Kidney (tissue), 13 donors: ENCODE measurements at regions not wholly inside any gene's neighbourhood (a gene's known extent, or its start where the extent isn't known, plus 50 kb on each side); places are given as distances from the start of the nearest gene placed in this dataset.
"Not testable (repeated sequence)": the region's sequence is repeated elsewhere in the genome, so short reads cannot be mapped to it uniquely, and the experiment has no call there.

ENCODE experiments used
- DNase-seq, 5 donors: peaks; one replicate each; pipeline ENCODE4 v3.0.0-alpha.2; 2013 to 2020
- FAIRE-seq: peaks from 2 replicates; lab custom pipeline; 2012; peaks lifted over from hg19 to GRCh38; lab: Jason Lieb, UNC
- H3K27ac ChIP-seq, 2 donors: one replicate each; pipeline ENCODE4 v1.7.0; 2013; ENCODE audit warnings: low read depth in 2 of 2, low read length in 2 of 2, inconsistent platforms in 1 of 2
- H3K27me3 ChIP-seq: one replicate; pipeline ENCODE4 v1.7.1; 2013; ENCODE audit warnings: low read length, inconsistent platforms; ENCODE audit not compliant: control insufficient read depth, insufficient read depth
- H3K36me3 ChIP-seq, 3 donors: one replicate each; pipeline versions ENCODE4 v1.7.0 to v1.7.1; 2013; ENCODE audit warnings: low read length in 3 of 3, control low read depth in 1 of 3, inconsistent platforms in 1 of 3; ENCODE audit not compliant: insufficient read depth in 3 of 3, control insufficient read depth in 2 of 3
- H3K4me1 ChIP-seq, 3 donors: one replicate each; pipeline versions ENCODE4 v1.7.0 to v1.7.1; 2013; ENCODE audit warnings: low read length in 3 of 3, inconsistent platforms in 1 of 3, low read depth in 1 of 3; ENCODE audit not compliant: control insufficient read depth in 2 of 3, insufficient read depth in 2 of 3
- H3K4me3 ChIP-seq, 3 donors: one replicate each; pipeline versions ENCODE4 v1.7.0 to v1.8.1; 2013; ENCODE audit warnings: low read length in 3 of 3, control low read depth in 1 of 3, inconsistent platforms in 1 of 3
- H3K9ac ChIP-seq, 3 donors: one replicate each; pipeline versions ENCODE4 v1.7.0 to v1.7.1; 2013; ENCODE audit warnings: low read length in 3 of 3, control low read depth in 1 of 3, inconsistent platforms in 1 of 3
- H3K9me3 ChIP-seq, 3 donors: one replicate each; pipeline versions ENCODE4 v1.7.0 to v1.7.1; 2013; ENCODE audit warnings: low read length in 3 of 3, control low read depth in 1 of 3, inconsistent platforms in 1 of 3; ENCODE audit not compliant: control insufficient read depth in 2 of 3, insufficient read depth in 1 of 3
- CTCF ChIP-seq: IDR thresholded peaks from 3 replicates; pipeline ENCODE4 v1.5.1; 2012; ENCODE audit warnings: mild to moderate bottlenecking, moderate library complexity, borderline replicate concordance; ENCODE audit not compliant: insufficient read depth; ENCODE audit errors: extremely low read depth
- intact Hi-C: fragments of 100-400 bp; cut with DNase I; formaldehyde crosslinking; loops from one replicate; pipeline ENCODE4 v1.11.1; 2022
- donor health status: control.
- donor health status: control.
- donor health status: control.
- donor health status: control.
- donor health status: control.
- donor health status: DM: yes; HTN: yes; CAD: no.
- donor health status: Normal renal cell carcinoma (clear cell type).

GRCh38 chr14:90464481-90464880 lies 67.7 kb downstream of the CALM1 start:
- H3K27ac ChIP-seq, result no peak overlapping the region
- H3K4me1 ChIP-seq, result peaks cover 0 to 8% (median 0%) of the 10 kb centered on the region in 3 donors
- no peaks in the 10 kb centered on the region for H3K9me3 ChIP-seq
- DNase-seq, result no peak
- no peak for FAIRE-seq
- intact Hi-C loops, result no loop called here
- H3K9ac ChIP-seq, result no peak overlapping the region
- TF ChIP-seq CTCF, result no peak
- no peaks in the 10 kb centered on the region for H3K36me3 ChIP-seq
- H3K27me3 ChIP-seq, result no peaks in the 10 kb centered on the region
- H3K4me3 ChIP-seq, result no peak overlapping the region

DNA sequence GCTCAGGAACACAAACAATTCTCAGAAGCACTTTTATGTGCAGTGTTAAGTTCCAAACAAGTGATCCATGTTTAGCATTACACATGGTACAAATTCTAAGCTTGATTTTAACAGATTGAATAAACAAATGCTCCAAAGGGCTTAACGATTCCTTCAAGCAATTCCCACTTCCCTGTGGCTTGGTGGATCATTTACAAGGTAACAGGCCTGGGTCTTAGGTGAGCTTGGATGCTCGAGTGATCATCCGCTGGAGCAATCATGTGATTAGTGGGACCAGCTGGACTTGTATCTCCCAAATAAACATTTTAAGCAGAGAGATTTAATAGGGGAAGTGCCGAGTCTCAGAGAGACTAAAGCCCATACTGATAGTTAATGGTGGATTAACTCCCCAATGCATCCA lies 70.7 kb downstream of the CALM1 start:
- Histone ChIP-seq H3K4me1 (peaks cover 0 to 8% (median 0%) of the 10 kb centered on the region in 3 donors), H3K9ac (no peak overlapping the region)
- peak in 4 of 5 donors; percentile 41 to 80 (median 51) for DNase-seq

DNA sequence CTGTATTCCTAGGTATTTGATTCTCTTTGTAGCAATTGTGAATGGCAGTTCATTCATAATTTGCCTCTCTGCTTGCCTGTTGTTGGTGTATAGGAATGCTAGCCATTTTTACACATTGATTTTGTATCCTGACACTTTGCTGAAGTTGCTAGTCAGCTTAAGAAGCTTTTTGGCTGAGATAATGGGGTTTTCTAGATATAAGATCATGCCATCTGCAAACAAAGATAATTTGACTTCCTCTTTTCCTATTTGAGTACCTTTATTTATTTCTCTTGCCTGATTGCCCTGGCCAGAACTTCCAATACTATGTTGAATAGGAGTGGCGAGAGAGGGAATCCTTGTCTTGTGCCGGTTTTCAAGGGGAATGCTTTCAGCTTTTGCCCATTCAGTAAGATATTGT lies 72.6 kb downstream of the CALM1 start:
- H3K9me3 ChIP-seq, H3K36me3 ChIP-seq, FAIRE-seq, DNase-seq, intact Hi-C loops, H3K4me3 ChIP-seq, H3K27me3 ChIP-seq, H3K4me1 ChIP-seq, H3K9ac ChIP-seq, H3K27ac ChIP-seq: not testable (repeated sequence)

More for the DNA sequence above, 70.7 kb downstream of the CALM1 start:
- intact Hi-C loops, result no loop called here
- Histone ChIP-seq H3K36me3 (no peaks in the 10 kb centered on the region), H3K27ac (peak overlapping the region in 1 of 2 donors; percentile 35), H3K27me3 (no peaks in the 10 kb centered on the region), H3K9me3 (no peaks in the 10 kb centered on the region), H3K4me3 (no peak overlapping the region)
- FAIRE-seq, result peak; percentile 90
- no peak for TF ChIP-seq CTCF

DNA sequence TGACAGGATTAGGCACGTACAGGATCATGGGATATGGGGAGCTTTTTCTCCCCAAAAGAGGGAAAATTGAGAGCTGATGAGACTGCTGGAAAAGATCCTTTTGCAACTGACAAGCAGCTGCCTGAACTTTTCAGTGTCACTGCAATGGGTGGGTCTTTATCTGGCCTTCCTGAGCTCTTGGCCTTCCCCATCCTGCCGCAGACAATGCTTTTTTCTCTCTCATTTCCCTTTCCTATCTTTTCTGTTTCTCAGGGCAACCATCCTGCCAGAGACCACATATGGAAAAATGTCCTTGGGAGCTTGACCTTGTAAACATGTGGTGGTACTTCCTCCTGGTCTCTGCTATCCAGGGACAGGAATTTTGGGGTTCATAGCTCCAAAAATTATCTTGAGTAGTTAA lies 75.8 kb downstream of the CALM1 start:
- H3K27me3 ChIP-seq, result no peaks in the 10 kb centered on the region
- H3K9me3 ChIP-seq, result peaks cover 0 to 7% (median 0%) of the 10 kb centered on the region in 3 donors
- no peak overlapping the region for H3K9ac ChIP-seq
- DNase-seq, result no peak
- no peaks in the 10 kb centered on the region for H3K36me3 ChIP-seq
- H3K4me1 ChIP-seq, result no peaks in the 10 kb centered on the region
- H3K27ac ChIP-seq, result no peak overlapping the region
- no peak for TF ChIP-seq CTCF
- intact Hi-C loops, result no loop called here
- no peak overlapping the region for H3K4me3 ChIP-seq
- FAIRE-seq, result no peak
